ENCODE measurements at regions not wholly inside any gene's neighbourhood (a gene's known extent, or its start where the extent isn't known, plus 50 kb on each side); places are given as distances from the start of the nearest gene placed in this dataset.

DNA sequence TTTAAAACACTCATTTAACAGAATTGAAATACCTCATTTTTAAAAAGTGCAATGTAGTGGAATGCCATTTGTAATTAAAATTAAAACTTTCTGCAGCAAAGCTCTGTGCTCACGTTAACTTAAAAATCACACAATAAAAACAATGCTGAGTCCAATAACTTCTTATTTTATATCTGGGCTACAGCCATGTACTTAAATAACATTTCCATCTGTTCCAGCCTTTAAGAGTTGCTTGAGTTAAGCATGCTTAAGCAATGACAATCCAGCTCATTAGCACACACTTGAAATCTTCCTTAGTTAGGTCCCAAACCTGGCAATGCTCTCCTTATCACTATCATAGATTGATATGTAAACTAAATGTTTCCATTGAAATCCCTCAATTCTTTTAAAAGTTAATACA lies 132.3 kb upstream of the CDH12 start:
- no peak for TF ChIP-seq CTCF (IDR thresholded peaks at IDR 0.05)
- no peak for TF ChIP-seq POLR2A (IDR thresholded peaks at IDR 0.05)
